ENCODE measurements at regions not wholly inside any gene's neighbourhood (a gene's known extent, or its start where the extent isn't known, plus 50 kb on each side); places are given as distances from the start of the nearest gene placed in this dataset.

- TF ChIP-seq CTCF (conservative IDR thresholded peaks at IDR 0.05; ENCODE audit: low read length): no peak
- TF ChIP-seq EZH2phosphoT487 (IDR thresholded peaks at IDR 0.05; ENCODE audit: borderline replicate concordance): no peak
Observed at GRCh38 chr1:157431751-157432150, 120.6 kb downstream of the FCRL5 start.

Data from Loucy (cell line).